HepG2 (cell line): ENCODE measurements at regions not wholly inside any gene's neighbourhood (a gene's known extent, or its start where the extent isn't known, plus 50 kb on each side); places are given as distances from the start of the nearest gene placed in this dataset.

ENCODE experiments used
- ATAC-seq: fragments of 200-7000 bp; cut with Tn5 transposase; 3 replicates; pipeline ENCODE4 v1.9.1; 2020; ENCODE audit warnings: mild to moderate bottlenecking, moderate library complexity
- BruUV-seq: library from RNA; stranded (reverse); fragments of 400-500 nt; replicated peaks from 2 replicates; lab custom pipeline; 2021; lab: Mats Ljungman, UMichigan
- CTCF ChIA-PET: fragments of 300-600 bp; formaldehyde crosslinking; extraction: SDS; loops from one replicate; lab custom pipeline; 2021; ENCODE audit warnings: low total read pairs, inconsistent platforms, low intra/inter-chr PET ratio; lab: Yijun Ruan, JAX
- POLR2A ChIA-PET: fragments of 350-600 bp; sonication (Branson Sonifier 250); formaldehyde crosslinking; loops from one replicate; lab custom pipeline; 2020; ENCODE audit warnings: antibody characterized with exemption, inconsistent platforms; lab: Yijun Ruan, JAX
- DNase-seq: peaks from one replicate; pipeline ENCODE4 v3.0.0-alpha.2; 2015; ENCODE audit warnings: low spot score
- FAIRE-seq: peaks from 3 replicates; lab custom pipeline; 2011; peaks lifted over from hg19 to GRCh38; lab: Jason Lieb, UNC
- H2AFZ ChIP-seq: one replicate; pipeline ENCODE4 v1.6.1; 2011; ENCODE audit warnings: low read length, inconsistent platforms
- H3K27ac ChIP-seq: fragments of 300-600 bp; 3 replicates; pipeline ENCODE4 v1.8.0; 2011; ENCODE audit warnings: mixed run types, mild to moderate bottlenecking, mixed read lengths, low read length, inconsistent platforms; ENCODE audit not compliant: insufficient read depth; ENCODE audit errors: extremely low read length
- H3K27me3 ChIP-seq, 2 experiments: fragments of 200-600 bp in 1 of 2; 2 replicates in 1 of 2; 3 replicates in 1 of 2; pipeline versions ENCODE4 v1.6.0 to v1.8.0; 2011; ENCODE audit warnings: low read length in 2 of 2, mild to moderate bottlenecking in 2 of 2, moderate library complexity in 2 of 2, inconsistent platforms in 1 of 2; ENCODE audit not compliant: insufficient read depth in 2 of 2, control insufficient read depth in 1 of 2
- H3K36me3 ChIP-seq, 2 experiments: fragments of 200-600 bp in 1 of 2; replicated peaks in 1 of 2; 2 replicates in 1 of 2; 3 replicates in 1 of 2; pipeline versions ENCODE4 v1.5.1 to v1.8.0; 2011; ENCODE audit warnings: low read length in 2 of 2, inconsistent platforms in 1 of 2; ENCODE audit not compliant: insufficient read depth in 2 of 2, control insufficient read depth in 1 of 2
- H3K4me1 ChIP-seq: 2 replicates; pipeline ENCODE4 v1.5.1; 2012; ENCODE audit warnings: low read length, inconsistent platforms; ENCODE audit not compliant: insufficient read depth
- H3K4me2 ChIP-seq: 2 replicates; pipeline ENCODE4 v1.6.0; 2011; ENCODE audit warnings: low read depth, low read length, inconsistent platforms
- H3K4me3 ChIP-seq, 3 experiments: fragments of 200-600 bp in 1 of 3; sonication (generic), shearing (Covaris generic) in 1 of 3; replicated peaks in 1 of 3; 2 replicates each; pipeline ENCODE4 v1.5.1; 2011 to 2016; ENCODE audit warnings: low read length in 3 of 3, inconsistent platforms in 2 of 3, low read depth in 2 of 3, mild to moderate bottlenecking in 2 of 3, control low read depth in 1 of 3, mixed read lengths in 1 of 3; ENCODE audit not compliant: insufficient read depth in 1 of 3
- H3K79me2 ChIP-seq: one replicate; pipeline ENCODE4 v1.6.1; 2011; ENCODE audit warnings: low read length, inconsistent platforms; ENCODE audit not compliant: insufficient read depth
- H3K9ac ChIP-seq: 2 replicates; pipeline ENCODE4 v1.6.0; 2011; ENCODE audit warnings: mild to moderate bottlenecking, low read depth, low read length, inconsistent platforms; ENCODE audit not compliant: insufficient read depth
- H3K9me3 ChIP-seq: 2 replicates; pipeline ENCODE4 v1.5.1; 2012; ENCODE audit warnings: mild to moderate bottlenecking, low read length
- H4K20me1 ChIP-seq: 2 replicates; pipeline ENCODE4 v1.6.0; 2011; ENCODE audit warnings: inconsistent platforms, mild to moderate bottlenecking, low read length, moderate library complexity; ENCODE audit not compliant: insufficient read depth
- CREM ChIP-seq, 2 experiments: sonication (generic) in 1 of 2; formaldehyde crosslinking in 1 of 2; IDR thresholded peaks; 2 replicates each; pipeline versions ENCODE4 v1.4.0 to v1.6.1; 2016 to 2020; ENCODE audit warnings: antibody characterized with exemption in 1 of 2, mild to moderate bottlenecking in 1 of 2, missing genetic modification reagents in 1 of 2
- DMAP1 ChIP-seq: IDR thresholded peaks from 2 replicates; pipeline ENCODE4 v1.6.1; 2016
- E2F5 ChIP-seq: sonication (generic); formaldehyde crosslinking; conservative IDR thresholded peaks from 2 replicates; pipeline ENCODE4 v1.4.0; 2020; ENCODE audit warnings: missing genetic modification reagents
- IKZF5 ChIP-seq: IDR thresholded peaks from 2 replicates; pipeline ENCODE4 v1.6.1; 2018; ENCODE audit warnings: missing genetic modification reagents, mild to moderate bottlenecking, missing compliant biosample characterization
- IRF1 ChIP-seq: sonication (generic); formaldehyde crosslinking; IDR thresholded peaks from 2 replicates; pipeline ENCODE4 v1.4.0; 2020; ENCODE audit warnings: low read depth, mild to moderate bottlenecking, missing genetic modification reagents
- IRF2 ChIP-seq: IDR thresholded peaks from 2 replicates; pipeline ENCODE4 v1.6.1; 2018; ENCODE audit warnings: missing genetic modification reagents, missing compliant biosample characterization
- KAT2B ChIP-seq: fragments of 150-350 bp; IDR thresholded peaks from 2 replicates; pipeline ENCODE4 v1.6.1; 2014; ENCODE audit warnings: low read depth, low read length, borderline replicate concordance
- KDM5A ChIP-seq: fragments of 200-600 bp; sonication (generic); IDR thresholded peaks from 2 replicates; pipeline ENCODE4 v1.7.0; 2018; ENCODE audit warnings: antibody characterized with exemption, mild to moderate bottlenecking, low read length, borderline replicate concordance
- MATR3 ChIP-seq: sonication (generic); formaldehyde crosslinking; IDR thresholded peaks from 2 replicates; pipeline ENCODE4 v1.4.0; 2020; ENCODE audit warnings: missing genetic modification reagents
- RXRA ChIP-seq: sonication (generic); formaldehyde crosslinking; IDR thresholded peaks from 2 replicates; pipeline ENCODE4 v1.5.1; 2020; ENCODE audit warnings: missing genetic modification reagents
- TAF1 ChIP-seq: sonication (generic); formaldehyde crosslinking; IDR thresholded peaks from 2 replicates; pipeline ENCODE4 v1.4.0; 2020; ENCODE audit warnings: missing genetic modification reagents
- ZNF292 ChIP-seq: sonication (generic); formaldehyde crosslinking; IDR thresholded peaks from 2 replicates; pipeline ENCODE4 v1.8.1; 2022; ENCODE audit warnings: mild to moderate bottlenecking, low read depth, missing genetic modification reagents, borderline replicate concordance
- whole genome bisulfite sequencing: methylation state at CpG from one replicate; pipeline ENCODE4 v1.1.6; 2017; ENCODE audit warnings: low lambda C conversion rate; 5-methylcytosine and 5-hydroxymethylcytosine counted together
- in situ Hi-C: cut with HindIII; loops from 2 replicates; pipeline ENCODE4 v1.10.0; 2017; ENCODE audit warnings: low pct_unique_long_range_greater_than_20kb; ENCODE audit not compliant: extremely low pct_ligation_motif_present
- intact Hi-C: fragments of 100-400 bp; cut with micrococcal nuclease; formaldehyde crosslinking; loops from one replicate; pipeline ENCODE4 v1.10.0; 2022; ENCODE audit not compliant: unreplicated experiment
- TF ChIP-seq, protein P1 (sequence below): sonication (generic); formaldehyde crosslinking; IDR thresholded peaks from 2 replicates; pipeline ENCODE4 v1.4.0; 2020; ENCODE audit warnings: missing genetic modification reagents, borderline replicate concordance

DNA sequence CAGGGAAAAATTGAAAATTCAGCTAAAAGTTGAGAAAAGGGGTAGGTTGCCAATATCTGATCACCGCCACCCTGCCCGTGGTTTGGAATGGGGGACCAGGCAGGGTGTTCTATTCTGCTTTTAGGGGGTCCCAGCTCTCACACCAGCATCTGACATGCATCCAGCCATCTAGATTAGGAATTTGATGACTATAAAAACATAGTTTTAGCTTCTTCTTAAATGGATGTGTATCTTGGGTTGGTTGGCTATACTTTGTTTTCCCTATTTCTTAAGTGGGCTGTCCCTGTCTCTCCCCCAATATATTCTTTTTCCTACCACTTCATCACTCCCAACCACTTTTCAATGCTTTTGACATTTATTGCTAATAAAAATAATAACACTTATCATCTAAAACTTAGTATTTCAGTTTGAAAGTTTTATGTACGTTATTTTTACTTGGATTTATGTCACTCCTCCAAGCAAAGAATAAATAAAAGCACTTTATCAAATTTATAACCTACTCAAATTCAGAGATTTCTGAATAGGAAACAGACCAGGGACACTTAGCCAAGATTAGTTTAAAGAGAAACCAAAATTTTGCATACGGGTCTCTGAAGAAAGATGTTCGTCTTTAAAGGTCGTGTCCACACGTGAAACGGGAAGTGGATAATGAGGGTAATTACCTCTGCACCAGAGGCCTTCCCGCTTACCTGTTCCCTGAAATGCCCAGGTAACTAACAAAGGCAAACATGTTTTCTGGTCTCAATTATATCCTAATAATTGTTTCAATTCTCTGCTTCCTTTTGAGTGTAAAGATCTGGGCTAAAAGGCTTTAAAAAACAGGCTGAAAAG lies 233.2 kb upstream of the AUTS2 start:
- POLR2A ChIA-PET: no interaction called here
- no peak overlapping the region for H3K4me2 ChIP-seq
- no peak for ATAC-seq
- DNase-seq: no peak
- H3K27me3 ChIP-seq: no peaks in the 10 kb centered on the region
- intact Hi-C loops (no loop called here), in situ Hi-C loops (no loop called here)
- no peaks in the 10 kb centered on the region for H3K4me1 ChIP-seq
- WGBS: 44% methylated on average over 9 of the region's 9 CpGs
- H3K27ac ChIP-seq: no peak overlapping the region
- no peak for FAIRE-seq
- H3K79me2 ChIP-seq: no peaks in the 10 kb centered on the region
- no peak overlapping the region for H3K9ac ChIP-seq
- H2AFZ ChIP-seq: no peak overlapping the region
- TF ChIP-seq MATR3 (no peak), E2F5 (CRISPR knock-in tag) (no peak), CREM (IDR thresholded peaks at IDR 0.05) (no peak), CREM (CRISPR knock-in tag; IDR thresholded peaks at IDR 0.05) (no peak), IRF2 (CRISPR knock-in tag) (no peak), KAT2B (no peak), IRF1 (CRISPR knock-in tag) (no peak), ZNF292 (CRISPR knock-in tag) (no peak), TAF1 (CRISPR knock-in tag) (no peak), IKZF5 (no peak), KDM5A (no peak), DMAP1 (CRISPR knock-in tag) (no peak), RXRA (CRISPR knock-in tag) (no peak)
- TF ChIP-seq, protein P1, sequence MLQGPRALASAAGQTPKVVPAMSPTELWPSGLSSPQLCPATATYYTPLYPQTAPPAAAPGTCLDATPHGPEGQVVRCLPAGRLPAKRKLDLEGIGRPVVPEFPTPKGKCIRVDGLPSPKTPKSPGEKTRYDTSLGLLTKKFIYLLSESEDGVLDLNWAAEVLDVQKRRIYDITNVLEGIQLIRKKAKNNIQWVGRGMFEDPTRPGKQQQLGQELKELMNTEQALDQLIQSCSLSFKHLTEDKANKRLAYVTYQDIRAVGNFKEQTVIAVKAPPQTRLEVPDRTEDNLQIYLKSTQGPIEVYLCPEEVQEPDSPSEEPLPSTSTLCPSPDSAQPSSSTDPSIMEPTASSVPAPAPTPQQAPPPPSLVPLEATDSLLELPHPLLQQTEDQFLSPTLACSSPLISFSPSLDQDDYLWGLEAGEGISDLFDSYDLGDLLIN: no peak
- H3K9me3 ChIP-seq: no peaks in the 10 kb centered on the region
- no peak overlapping the region for H3K4me3 ChIP-seq
- CTCF ChIA-PET: no interaction called here
- no TSS peak for BruUV-seq
- no peaks in the 10 kb centered on the region for H4K20me1 ChIP-seq
- no peaks in the 10 kb centered on the region for H3K36me3 ChIP-seq
